C4-2B (cell line): ENCODE measurements at regions not wholly inside any gene's neighbourhood (a gene's known extent, or its start where the extent isn't known, plus 50 kb on each side); places are given as distances from the start of the nearest gene placed in this dataset.

Experiments
- H3K27ac ChIP-seq: fragments of 450-650 bp; 2 replicates; pipeline ENCODE4 v1.5.1; 2017
- CTCF ChIP-seq: fragments of 450-650 bp; conservative IDR thresholded peaks from 2 replicates; pipeline ENCODE4 v1.5.1; 2017; ENCODE audit warnings: mild to moderate bottlenecking
- ZFX ChIP-seq: fragments of 450-650 bp; IDR thresholded peaks from 2 replicates; pipeline ENCODE4 v1.6.1; 2017

GRCh38 chr18:78457731-78458130 is 521.9 kb upstream of the SALL3 start:
- TF ChIP-seq ZFX (no peak), CTCF (no peak)
- no peak overlapping the region for H3K27ac ChIP-seq

GRCh38 chr18:78458356-78458755 is 521.3 kb upstream of the SALL3 start:
- H3K27ac ChIP-seq, result no peak overlapping the region
- TF ChIP-seq ZFX, result no peak
- TF ChIP-seq CTCF, result no peak

GRCh38 chr18:78459668-78460067 is 520.0 kb upstream of the SALL3 start:
- no peak overlapping the region for H3K27ac ChIP-seq
- TF ChIP-seq ZFX (no peak), CTCF (no peak)

GRCh38 chr18:78460558-78460957 is 519.1 kb upstream of the SALL3 start:
- no peak overlapping the region for H3K27ac ChIP-seq
- TF ChIP-seq ZFX, result no peak
- TF ChIP-seq CTCF, result no peak

- no peak overlapping the region for H3K27ac ChIP-seq
- TF ChIP-seq CTCF (no peak), ZFX (no peak)
Measured at GRCh38 chr18:78473563-78473962, 506.1 kb upstream of the SALL3 start.

GRCh38 chr18:78477840-78478239 is 501.8 kb upstream of the SALL3 start:
- H3K27ac ChIP-seq, result no peak overlapping the region

GRCh38 chr18:78479443-78479842 is 500.2 kb upstream of the SALL3 start:
- no peak overlapping the region for H3K27ac ChIP-seq
- TF ChIP-seq CTCF (no peak), ZFX (no peak)

More at GRCh38 chr18:78477840-78478239, 501.8 kb upstream of the SALL3 start:
- TF ChIP-seq CTCF (no peak), ZFX (no peak)
